Heart left ventricle (tissue), 16 donors: ENCODE measurements at regions not wholly inside any gene's neighbourhood (a gene's known extent, or its start where the extent isn't known, plus 50 kb on each side); places are given as distances from the start of the nearest gene placed in this dataset.

ENCODE experiments used
- ATAC-seq, 4 donors: fragments of 200-7000 bp; cut with Tn5 transposase; one replicate each; pipeline ENCODE4 v1.9.1; 2020 to 2022; ENCODE audit warnings: moderate library complexity in 4 of 4, mild to moderate bottlenecking in 3 of 4, moderate number of reproducible peaks in 1 of 4
- DNase-seq, 5 donors: peaks; one replicate each; pipeline ENCODE4 v3.0.0-alpha.2; 2020
- H3K27ac ChIP-seq, 12 donors: fragments of 200-600 bp; sonication (generic) in 4 of 12; one replicate each; pipeline versions ENCODE4 v1.5.0 to v1.8.0; 2016 to 2022; ENCODE audit warnings: mild to moderate bottlenecking in 2 of 12
- H3K27me3 ChIP-seq, 9 donors: fragments of 200-600 bp; sonication (generic) in 2 of 9; one replicate each; pipeline versions ENCODE4 v1.5.1 to v1.8.0; 2016 to 2022; ENCODE audit warnings: mild to moderate bottlenecking in 3 of 9
- H3K36me3 ChIP-seq, 9 donors: fragments of 200-600 bp; sonication (generic) in 2 of 9; one replicate each; pipeline versions ENCODE4 v1.5.0 to v1.8.0; 2018 to 2022; ENCODE audit warnings: mild to moderate bottlenecking in 2 of 9
- H3K4me1 ChIP-seq, 12 donors: fragments of 200-600 bp; sonication (generic) in 4 of 12; one replicate each; pipeline versions ENCODE4 v1.5.0 to v1.8.0; 2016 to 2022; ENCODE audit warnings: mild to moderate bottlenecking in 3 of 12
- H3K4me3 ChIP-seq, 12 donors: fragments of 200-600 bp; sonication (generic) in 4 of 12; one replicate each; pipeline versions ENCODE4 v1.5.0 to v1.8.0; 2017 to 2022; ENCODE audit warnings: mild to moderate bottlenecking in 9 of 12, moderate library complexity in 4 of 12
- H3K9me3 ChIP-seq, 12 donors: fragments of 200-600 bp; sonication (generic) in 4 of 12; one replicate each; pipeline versions ENCODE4 v1.5.0 to v1.8.0; 2016 to 2022; ENCODE audit warnings: mild to moderate bottlenecking in 1 of 12
- CTCF ChIP-seq, 12 donors: fragments of 200-600 bp; sonication (generic) in 4 of 12; IDR thresholded peaks; one replicate each; pipeline versions ENCODE4 v1.5.0 to v1.8.0; 2018 to 2022; ENCODE audit warnings: antibody characterized with exemption in 12 of 12, mild to moderate bottlenecking in 5 of 12
- POLR2A ChIP-seq, 2 donors: fragments of 450-650 bp; IDR thresholded peaks; one replicate each; pipeline ENCODE4 v1.6.1; 2017; ENCODE audit warnings: antibody characterized with exemption in 2 of 2, mild to moderate bottlenecking in 2 of 2, moderate library complexity in 2 of 2
- WGBS, 4 donors: extraction: QIAGEN DNeasy Blood & Tissue Kit in 2 of 4; methylation state at CpG; one replicate each; pipeline versions ENCODE4 v1.1.5 to v1.1.7; 2013 to 2018; 5-methylcytosine and 5-hydroxymethylcytosine counted together
- intact Hi-C, 10 donors: fragments of 100-400 bp; cut with DNase I; formaldehyde crosslinking; loops; one replicate each; pipeline versions ENCODE4 v1.11.1 to v1.14.2; 2022
- donor health status: ischemic (EF 13 %, LVEDD 7.1; RV severe dilation, severe dysfunction).
- donor health status: healthy with polysubstance abuse.
- donor health status: DM: no; HTN: yes; CAD: no.
- donor health status: DM: no; HTN: no; CAD: no.
- donor health status: ischemic (EF 25% LVEDD 6.9; RV normal size, moderate dysfunction).
- donor health status: ischemic (EF 25% LVEDD 5.7; RV mildly dilated, moderate dysfunction).
- donor health status: healthy.
- donor health status: DM: yes; HTN: yes; CAD: no.
- donor health status: ischemic (EF 35%, LVEDD 5.7; RV mildly dilated, moderate dysfunction).
- donor health status: nonischemic (EF 11% LVEDD 7.7; RV severe dilation, severe dysfunction).
- donor health status: DM: yes; HTN: yes; CAD: no.
- donor health status: PGD.
- donor health status: ischemic (EF 29% LVEDD 5.4; RV normal size, mild dysfunction).
- donor health status: nonischemic (EF 23%, LVEDD 6.1; RV moderate dilation, normal function).

GRCh38 chr11:110990311-110990710 lies 255.2 kb upstream of the POU2AF2 start:
- DNase-seq (no peak), ATAC-seq (no peak)
- H3K27ac ChIP-seq: no peak overlapping the region
- intact Hi-C loops: no loop called here
- WGBS, 4 donors: 62 to 67% (median 63%) methylated on average over 3 of the region's 3 CpGs
- H3K36me3 ChIP-seq: no peaks in the 10 kb centered on the region
- TF ChIP-seq POLR2A (IDR thresholded peaks at IDR 0.05) (no peak), CTCF (IDR thresholded peaks at IDR 0.05) (no peak)
- no peaks in the 10 kb centered on the region for H3K9me3 ChIP-seq
- H3K4me3 ChIP-seq: no peak overlapping the region
- H3K4me1 ChIP-seq: peaks cover 0 to 24% (median 0%) of the 10 kb centered on the region in 12 donors
- H3K27me3 ChIP-seq: no peaks in the 10 kb centered on the region

GRCh38 chr11:110989428-110990133 lies 255.9 kb upstream of the POU2AF2 start:
- ATAC-seq: peak in 2 of 4 donors; percentile 73 to 74
- no peak overlapping the region for H3K27ac ChIP-seq

GRCh38 chr11:110988671-110989070 lies 256.9 kb upstream of the POU2AF2 start:
- no peak overlapping the region for H3K4me3 ChIP-seq
- no peaks in the 10 kb centered on the region for H3K36me3 ChIP-seq
- no peak overlapping the region for H3K27ac ChIP-seq
- no peak for TF ChIP-seq CTCF (IDR thresholded peaks at IDR 0.05)
- TF ChIP-seq POLR2A (IDR thresholded peaks at IDR 0.05): no peak
- 66 to 75% (median 71%) methylated on average over 3 of the region's 3 CpGs for WGBS, 4 donors
- intact Hi-C loops: no loop called here
- peaks cover 0 to 24% (median 0%) of the 10 kb centered on the region in 12 donors for H3K4me1 ChIP-seq
- H3K27me3 ChIP-seq: no peaks in the 10 kb centered on the region
- H3K9me3 ChIP-seq: no peaks in the 10 kb centered on the region
- ATAC-seq (no peak), DNase-seq (no peak)

More at GRCh38 chr11:110989428-110990133, 255.9 kb upstream of the POU2AF2 start:
- TF ChIP-seq CTCF (IDR thresholded peaks at IDR 0.05) (no peak), POLR2A (IDR thresholded peaks at IDR 0.05) (no peak)
- Histone ChIP-seq H3K4me1 (peaks cover 0 to 24% (median 0%) of the 10 kb centered on the region in 12 donors), H3K36me3 (no peaks in the 10 kb centered on the region), H3K4me3 (no peak overlapping the region), H3K27me3 (no peaks in the 10 kb centered on the region), H3K9me3 (no peaks in the 10 kb centered on the region)
- no peak for DNase-seq
- intact Hi-C loops: no loop called here

GRCh38 chr11:110986016-110986415 lies 259.5 kb upstream of the POU2AF2 start:
- WGBS, 4 donors: 76 to 90% (median 85%) methylated on average over 7 of the region's 7 CpGs
- ATAC-seq (no peak), DNase-seq (no peak)
- H3K36me3 ChIP-seq: no peaks in the 10 kb centered on the region
- TF ChIP-seq CTCF (IDR thresholded peaks at IDR 0.05) (no peak), POLR2A (IDR thresholded peaks at IDR 0.05) (no peak)
- no peak overlapping the region for H3K4me3 ChIP-seq
- H3K27me3 ChIP-seq: no peaks in the 10 kb centered on the region
- H3K9me3 ChIP-seq: no peaks in the 10 kb centered on the region
- H3K4me1 ChIP-seq: peaks cover 0 to 13% (median 0%) of the 10 kb centered on the region in 12 donors
- intact Hi-C loops: no loop called here
- H3K27ac ChIP-seq: no peak overlapping the region
